ENCODE measurements at regions not wholly inside any gene's neighbourhood (a gene's known extent, or its start where the extent isn't known, plus 50 kb on each side); places are given as distances from the start of the nearest gene placed in this dataset.
"Not testable (repeated sequence)": the region's sequence is repeated elsewhere in the genome, so short reads cannot be mapped to it uniquely, and the experiment has no call there.

- H3K36me3 ChIP-seq (ENCODE audit: insufficient read depth, low read length): no peaks in the 10 kb centered on the region
- TF ChIP-seq EZH2 (IDR thresholded peaks at IDR 0.05; ENCODE audit: insufficient read depth, low read length) (no peak), CTCF (IDR thresholded peaks at IDR 0.05; ENCODE audit: insufficient read depth, low read depth, low read length) (no peak)
- no peak overlapping the region for H3K27ac ChIP-seq (ENCODE audit: low read depth, low read length)
- DNase-seq (ENCODE audit: low read depth) (no peak), FAIRE-seq (no peak)
- Mint-ChIP-seq H3K4me1 (ENCODE audit: low read depth, unreplicated experiment) (peaks cover 12% of the 10 kb centered on the region), H3K9me3 (ENCODE audit: unreplicated experiment) (peaks cover 6% of the 10 kb centered on the region), H3K27ac (ENCODE audit: unreplicated experiment) (no peak overlapping the region), H3K4me3 (ENCODE audit: unreplicated experiment) (no peak overlapping the region), H3K36me3 (ENCODE audit: low read depth, unreplicated experiment) (no peaks in the 10 kb centered on the region), H3K27me3 (ENCODE audit: low read depth, unreplicated experiment) (no peaks in the 10 kb centered on the region)
- no peaks in the 10 kb centered on the region for H4K20me1 ChIP-seq (ENCODE audit: insufficient read depth, low read length)
- H3K4me3 ChIP-seq (ENCODE audit: insufficient read depth, low read depth, low read length): no peak overlapping the region
- H3K79me2 ChIP-seq (ENCODE audit: insufficient read depth, low read length): no peaks in the 10 kb centered on the region
- H2AFZ ChIP-seq (ENCODE audit: low read depth, low read length): no peak overlapping the region
- H3K4me2 ChIP-seq (ENCODE audit: low read length): no peak overlapping the region
- H3K27me3 ChIP-seq (ENCODE audit: insufficient read depth, low read length): no peaks in the 10 kb centered on the region
- H3K4me1 ChIP-seq (ENCODE audit: insufficient read depth, low read length): peaks cover 11% of the 10 kb centered on the region
- H3K9me3 ChIP-seq (ENCODE audit: insufficient read depth, low read depth, low read length): peaks cover 4% of the 10 kb centered on the region
- no peak overlapping the region for H3K9ac ChIP-seq (ENCODE audit: low read length)
These were observed 60.8 kb upstream of the KRAS start for GRCh38 chr12:25311506-25311905.

GRCh38 chr12:25310071-25310470 is 59.3 kb upstream of the KRAS start:
- not testable (repeated sequence) for H3K36me3 Mint-ChIP-seq (ENCODE audit: low read depth, unreplicated experiment); H3K9ac ChIP-seq (ENCODE audit: low read length); H3K79me2 ChIP-seq (ENCODE audit: insufficient read depth, low read length); DNase-seq (ENCODE audit: low read depth); H3K27me3 Mint-ChIP-seq (ENCODE audit: low read depth, unreplicated experiment); H3K4me2 ChIP-seq (ENCODE audit: low read length); FAIRE-seq; H3K9me3 Mint-ChIP-seq (ENCODE audit: unreplicated experiment); H3K4me3 ChIP-seq (ENCODE audit: insufficient read depth, low read depth, low read length); H3K27me3 ChIP-seq (ENCODE audit: insufficient read depth, low read length); H4K20me1 ChIP-seq (ENCODE audit: insufficient read depth, low read length); H3K36me3 ChIP-seq (ENCODE audit: insufficient read depth, low read length); H3K9me3 ChIP-seq (ENCODE audit: insufficient read depth, low read depth, low read length); H3K4me3 Mint-ChIP-seq (ENCODE audit: unreplicated experiment); H3K27ac Mint-ChIP-seq (ENCODE audit: unreplicated experiment); H2AFZ ChIP-seq (ENCODE audit: low read depth, low read length); H3K27ac ChIP-seq (ENCODE audit: low read depth, low read length)
- peaks cover 12% of the 10 kb centered on the region for H3K4me1 Mint-ChIP-seq (ENCODE audit: low read depth, unreplicated experiment)
- H3K4me1 ChIP-seq (ENCODE audit: insufficient read depth, low read length): peaks cover 11% of the 10 kb centered on the region

GRCh38 chr12:25308756-25309155 is 58.0 kb upstream of the KRAS start:
- no peaks in the 10 kb centered on the region for H3K36me3 ChIP-seq (ENCODE audit: insufficient read depth, low read length)
- Mint-ChIP-seq H3K4me3 (ENCODE audit: unreplicated experiment) (no peak overlapping the region), H3K9me3 (ENCODE audit: unreplicated experiment) (peaks cover 10% of the 10 kb centered on the region), H3K4me1 (ENCODE audit: low read depth, unreplicated experiment) (peaks cover 12% of the 10 kb centered on the region), H3K36me3 (ENCODE audit: low read depth, unreplicated experiment) (no peaks in the 10 kb centered on the region), H3K27me3 (ENCODE audit: low read depth, unreplicated experiment) (peaks cover 5% of the 10 kb centered on the region), H3K27ac (ENCODE audit: unreplicated experiment) (no peak overlapping the region)
- H3K27me3 ChIP-seq (ENCODE audit: insufficient read depth, low read length): peaks cover 6% of the 10 kb centered on the region
- FAIRE-seq (peak; percentile 20), DNase-seq (ENCODE audit: low read depth) (peak; percentile 63)
- peaks cover 11% of the 10 kb centered on the region for H3K4me1 ChIP-seq (ENCODE audit: insufficient read depth, low read length)
- no peak overlapping the region for H2AFZ ChIP-seq (ENCODE audit: low read depth, low read length)
- no peaks in the 10 kb centered on the region for H4K20me1 ChIP-seq (ENCODE audit: insufficient read depth, low read length)
- no peaks in the 10 kb centered on the region for H3K79me2 ChIP-seq (ENCODE audit: insufficient read depth, low read length)
- H3K4me2 ChIP-seq (ENCODE audit: low read length): no peak overlapping the region
- no peak overlapping the region for H3K27ac ChIP-seq (ENCODE audit: low read depth, low read length)
- TF ChIP-seq EZH2 (IDR thresholded peaks at IDR 0.05; ENCODE audit: insufficient read depth, low read length) (no peak), CTCF (IDR thresholded peaks at IDR 0.05; ENCODE audit: insufficient read depth, low read depth, low read length) (no peak)
- no peak overlapping the region for H3K4me3 ChIP-seq (ENCODE audit: insufficient read depth, low read depth, low read length)
- H3K9ac ChIP-seq (ENCODE audit: low read length): no peak overlapping the region
- H3K9me3 ChIP-seq (ENCODE audit: insufficient read depth, low read depth, low read length): peaks cover 4% of the 10 kb centered on the region
